ENCODE measurements at regions not wholly inside any gene's neighbourhood (a gene's known extent, or its start where the extent isn't known, plus 50 kb on each side); places are given as distances from the start of the nearest gene placed in this dataset.

GRCh38 chr1:209153411-209153810 lies 430.1 kb upstream of the CAMK1G start:
- H3K27me3 Mint-ChIP-seq = no peaks in the 10 kb centered on the region
- no peak overlapping the region for H3K27ac Mint-ChIP-seq
- TF ChIP-seq CTCF (IDR thresholded peaks at IDR 0.05) = no peak
- no peaks in the 10 kb centered on the region for H3K4me1 Mint-ChIP-seq (ENCODE audit: low read depth)
- ChIA-PET POLR2A (interaction anchor here (0.9 kb wide), 1 partner anchor 9 kb away, joined by 3 read pairs; no protein-coding TSS in a partner anchor), CTCF (interaction anchor here (1.2 kb wide), 1 partner anchor 54 kb away, joined by 3 read pairs; no protein-coding TSS in a partner anchor)
- H3K9me3 Mint-ChIP-seq = no peaks in the 10 kb centered on the region
- H3K36me3 Mint-ChIP-seq (ENCODE audit: low read depth) = no peaks in the 10 kb centered on the region
- intact Hi-C loops (cut with micrococcal nuclease) = no loop called here
- H3K4me3 Mint-ChIP-seq = no peak overlapping the region
- ATAC-seq (no peak), DNase-seq (no peak)

- no peaks in the 10 kb centered on the region for H3K27me3 Mint-ChIP-seq
- DNase-seq (no peak), ATAC-seq (no peak)
- CTCF ChIA-PET = no interaction called here
- H3K4me1 Mint-ChIP-seq (ENCODE audit: low read depth) = no peaks in the 10 kb centered on the region
- no peak overlapping the region for H3K4me3 Mint-ChIP-seq
- no peak for TF ChIP-seq CTCF (IDR thresholded peaks at IDR 0.05)
- H3K36me3 Mint-ChIP-seq (ENCODE audit: low read depth) = no peaks in the 10 kb centered on the region
- H3K9me3 Mint-ChIP-seq = no peaks in the 10 kb centered on the region
- no peak overlapping the region for H3K27ac Mint-ChIP-seq
- intact Hi-C loops (cut with micrococcal nuclease) = no loop called here
- POLR2A ChIA-PET = no interaction called here
Measured at GRCh38 chr1:209154912-209155311, 428.6 kb upstream of the CAMK1G start.

GRCh38 chr1:209155546-209155945 lies 428.0 kb upstream of the CAMK1G start:
- Mint-ChIP-seq H3K4me1 (ENCODE audit: low read depth) (no peaks in the 10 kb centered on the region), H3K36me3 (ENCODE audit: low read depth) (no peaks in the 10 kb centered on the region), H3K27me3 (no peaks in the 10 kb centered on the region), H3K4me3 (no peak overlapping the region), H3K9me3 (no peaks in the 10 kb centered on the region), H3K27ac (no peak overlapping the region)
- no peak for TF ChIP-seq CTCF (IDR thresholded peaks at IDR 0.05)
- intact Hi-C loops (cut with micrococcal nuclease) = no loop called here
- ChIA-PET CTCF (no interaction called here), POLR2A (no interaction called here)
- DNase-seq (no peak), ATAC-seq (no peak)

- ATAC-seq = no peak
- POLR2A ChIA-PET = no interaction called here
- Mint-ChIP-seq H3K27ac (no peak overlapping the region), H3K4me3 (no peak overlapping the region), H3K9me3 (no peaks in the 10 kb centered on the region), H3K27me3 (no peaks in the 10 kb centered on the region), H3K4me1 (ENCODE audit: low read depth) (no peaks in the 10 kb centered on the region), H3K36me3 (ENCODE audit: low read depth) (no peaks in the 10 kb centered on the region)
- no peak for TF ChIP-seq CTCF (IDR thresholded peaks at IDR 0.05)
- DNase-seq = no peak
- intact Hi-C loops (cut with micrococcal nuclease) = no loop called here
- CTCF ChIA-PET = no interaction called here
Measured at GRCh38 chr1:209156991-209157390, 426.5 kb upstream of the CAMK1G start.

GRCh38 chr1:209157546-209158249 lies 425.8 kb upstream of the CAMK1G start:
- ChIA-PET POLR2A (no interaction called here), CTCF (no interaction called here)
- Mint-ChIP-seq H3K9me3 (no peaks in the 10 kb centered on the region), H3K4me1 (ENCODE audit: low read depth) (no peaks in the 10 kb centered on the region), H3K27me3 (no peaks in the 10 kb centered on the region), H3K27ac (no peak overlapping the region), H3K36me3 (ENCODE audit: low read depth) (no peaks in the 10 kb centered on the region), H3K4me3 (no peak overlapping the region)
- DNase-seq (no peak), ATAC-seq (no peak)
- intact Hi-C loops (cut with micrococcal nuclease) = no loop called here
- no peak for TF ChIP-seq CTCF (IDR thresholded peaks at IDR 0.05)
